Spleen (tissue), 7 donors: ENCODE measurements at regions not wholly inside any gene's neighbourhood (a gene's known extent, or its start where the extent isn't known, plus 50 kb on each side); places are given as distances from the start of the nearest gene placed in this dataset.

Experiments
- POLR2A ChIP-seq, 3 donors: fragments of 450-650 bp; IDR thresholded peaks; one replicate each; pipeline ENCODE4 v1.5.1; 2017; ENCODE audit warnings: antibody characterized with exemption in 3 of 3, mild to moderate bottlenecking in 1 of 3
- TF ChIP-seq, protein P1 (sequence below), 11 experiments: fragments of 200-600 bp in 7 of 11; fragments of 450-650 bp in 4 of 11; sonication (generic) in 4 of 11; IDR thresholded peaks in 8 of 11; conservative IDR thresholded peaks in 3 of 11; 1 replicate in 7 of 11; 2 replicates in 4 of 11; pipeline versions ENCODE4 v1.4.0 to v1.8.0; 2016 to 2021; ENCODE audit warnings: antibody characterized with exemption in 11 of 11, inconsistent platforms in 4 of 11, mild to moderate bottlenecking in 1 of 11
- donor health status: DM: no; HTN: no; CAD: no; lungs with moderate emphysema.
- donor health status: DM: no; HTN: no; CAD: no.
- donor health status: DM: no; HTN: no; CAD: no.

DNA sequence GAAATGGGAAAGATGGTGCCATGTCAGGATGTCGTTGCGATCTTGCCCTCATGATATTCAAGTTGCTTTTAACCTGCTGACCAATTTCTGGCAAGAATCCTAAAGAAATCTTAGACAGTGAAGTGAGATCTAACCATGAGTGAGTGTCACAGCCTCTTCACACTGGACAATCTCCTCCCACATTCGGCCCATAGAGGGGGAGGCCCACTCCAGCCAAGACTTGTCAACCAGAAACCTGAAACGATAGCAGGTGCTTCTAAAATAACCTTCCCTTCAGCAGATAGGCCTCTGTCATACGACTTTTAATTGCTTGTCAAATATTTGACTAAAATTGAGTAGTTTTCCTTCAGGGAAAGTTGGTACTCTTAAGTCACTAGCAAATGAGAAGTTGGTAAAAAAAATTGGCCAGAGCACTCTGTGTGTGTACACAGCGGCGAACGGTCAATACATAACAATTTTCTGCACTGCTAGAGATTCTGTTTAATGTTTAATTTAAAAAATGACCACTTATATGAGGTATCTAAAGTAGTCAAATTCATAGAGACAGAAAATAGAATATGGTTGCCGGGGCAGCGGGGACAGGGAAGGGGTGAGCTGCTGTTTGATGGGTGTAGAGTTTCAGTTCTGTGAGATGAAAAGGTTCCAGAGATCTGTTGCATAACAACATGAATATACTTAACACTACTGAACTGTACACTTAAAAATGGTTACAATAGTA is 110.2 kb downstream of the VAPA start:
- TF ChIP-seq, protein P1, sequence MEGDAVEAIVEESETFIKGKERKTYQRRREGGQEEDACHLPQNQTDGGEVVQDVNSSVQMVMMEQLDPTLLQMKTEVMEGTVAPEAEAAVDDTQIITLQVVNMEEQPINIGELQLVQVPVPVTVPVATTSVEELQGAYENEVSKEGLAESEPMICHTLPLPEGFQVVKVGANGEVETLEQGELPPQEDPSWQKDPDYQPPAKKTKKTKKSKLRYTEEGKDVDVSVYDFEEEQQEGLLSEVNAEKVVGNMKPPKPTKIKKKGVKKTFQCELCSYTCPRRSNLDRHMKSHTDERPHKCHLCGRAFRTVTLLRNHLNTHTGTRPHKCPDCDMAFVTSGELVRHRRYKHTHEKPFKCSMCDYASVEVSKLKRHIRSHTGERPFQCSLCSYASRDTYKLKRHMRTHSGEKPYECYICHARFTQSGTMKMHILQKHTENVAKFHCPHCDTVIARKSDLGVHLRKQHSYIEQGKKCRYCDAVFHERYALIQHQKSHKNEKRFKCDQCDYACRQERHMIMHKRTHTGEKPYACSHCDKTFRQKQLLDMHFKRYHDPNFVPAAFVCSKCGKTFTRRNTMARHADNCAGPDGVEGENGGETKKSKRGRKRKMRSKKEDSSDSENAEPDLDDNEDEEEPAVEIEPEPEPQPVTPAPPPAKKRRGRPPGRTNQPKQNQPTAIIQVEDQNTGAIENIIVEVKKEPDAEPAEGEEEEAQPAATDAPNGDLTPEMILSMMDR (IDR thresholded peaks at IDR 0.05 in 8 of 11, conservative IDR thresholded peaks at IDR 0.05 in 3 of 11) = no peak
- no peak for TF ChIP-seq POLR2A (IDR thresholded peaks at IDR 0.05)
